Breast epithelium (tissue), 3 donors: ENCODE measurements at regions not wholly inside any gene's neighbourhood (a gene's known extent, or its start where the extent isn't known, plus 50 kb on each side); places are given as distances from the start of the nearest gene placed in this dataset.

ENCODE experiments used
- POLR2A ChIP-seq: fragments of 450-650 bp; IDR thresholded peaks from one replicate; pipeline ENCODE4 v1.6.1; 2016; ENCODE audit warnings: antibody characterized with exemption, mild to moderate bottlenecking, moderate library complexity
- TF ChIP-seq, protein P1 (sequence below), 3 donors: fragments of 450-650 bp; IDR thresholded peaks; one replicate each; pipeline ENCODE4 v1.5.1; 2016 to 2017; ENCODE audit warnings: antibody characterized with exemption in 3 of 3, mild to moderate bottlenecking in 3 of 3, moderate library complexity in 3 of 3

DNA sequence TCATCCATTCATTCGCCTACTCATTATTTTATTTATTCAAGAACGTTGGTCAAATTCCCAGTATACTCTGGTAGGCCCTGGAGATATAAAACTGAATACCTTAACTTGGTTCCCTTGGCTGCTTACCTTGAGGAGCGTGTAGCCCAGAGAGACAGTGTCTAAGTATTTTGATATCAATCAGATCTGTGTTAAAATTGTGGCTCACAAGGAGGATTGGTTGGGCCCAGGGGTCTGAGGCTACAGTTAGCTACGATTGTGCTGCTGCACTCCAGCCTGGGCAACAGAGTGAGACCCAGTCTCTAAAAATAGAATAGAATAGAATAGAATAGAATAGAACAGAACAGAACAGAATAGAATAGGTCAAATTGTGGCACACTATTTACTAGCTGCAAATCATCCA lies 438.4 kb downstream of the ADAMTS20 start:
- TF ChIP-seq, protein P1, sequence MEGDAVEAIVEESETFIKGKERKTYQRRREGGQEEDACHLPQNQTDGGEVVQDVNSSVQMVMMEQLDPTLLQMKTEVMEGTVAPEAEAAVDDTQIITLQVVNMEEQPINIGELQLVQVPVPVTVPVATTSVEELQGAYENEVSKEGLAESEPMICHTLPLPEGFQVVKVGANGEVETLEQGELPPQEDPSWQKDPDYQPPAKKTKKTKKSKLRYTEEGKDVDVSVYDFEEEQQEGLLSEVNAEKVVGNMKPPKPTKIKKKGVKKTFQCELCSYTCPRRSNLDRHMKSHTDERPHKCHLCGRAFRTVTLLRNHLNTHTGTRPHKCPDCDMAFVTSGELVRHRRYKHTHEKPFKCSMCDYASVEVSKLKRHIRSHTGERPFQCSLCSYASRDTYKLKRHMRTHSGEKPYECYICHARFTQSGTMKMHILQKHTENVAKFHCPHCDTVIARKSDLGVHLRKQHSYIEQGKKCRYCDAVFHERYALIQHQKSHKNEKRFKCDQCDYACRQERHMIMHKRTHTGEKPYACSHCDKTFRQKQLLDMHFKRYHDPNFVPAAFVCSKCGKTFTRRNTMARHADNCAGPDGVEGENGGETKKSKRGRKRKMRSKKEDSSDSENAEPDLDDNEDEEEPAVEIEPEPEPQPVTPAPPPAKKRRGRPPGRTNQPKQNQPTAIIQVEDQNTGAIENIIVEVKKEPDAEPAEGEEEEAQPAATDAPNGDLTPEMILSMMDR (IDR thresholded peaks at IDR 0.05) = no peak
- TF ChIP-seq POLR2A = no peak
